ENCODE measurements at regions not wholly inside any gene's neighbourhood (a gene's known extent, or its start where the extent isn't known, plus 50 kb on each side); places are given as distances from the start of the nearest gene placed in this dataset.
"Not testable (repeated sequence)": the region's sequence is repeated elsewhere in the genome, so short reads cannot be mapped to it uniquely, and the experiment has no call there.

GRCh38 chr3:22685597-22685996 lies 517.5 kb upstream of the UBE2E2 start:
- DNase-seq (ENCODE audit: low read depth), result peak; percentile 2

- no peak for DNase-seq (ENCODE audit: low read depth)
These were observed 511.7 kb upstream of the UBE2E2 start for GRCh38 chr3:22691407-22691806.

- DNase-seq (ENCODE audit: low read depth), result no peak
These were observed 511.1 kb upstream of the UBE2E2 start for GRCh38 chr3:22691856-22692628.

GRCh38 chr3:22700876-22701275 lies 502.3 kb upstream of the UBE2E2 start:
- DNase-seq (ENCODE audit: low read depth), result no peak

- DNase-seq (ENCODE audit: low read depth), result no peak
These were observed 499.0 kb upstream of the UBE2E2 start for GRCh38 chr3:22704166-22704565.

GRCh38 chr3:22704571-22705354 lies 498.4 kb upstream of the UBE2E2 start:
- DNase-seq (ENCODE audit: low read depth), result no peak

- DNase-seq (ENCODE audit: low read depth), result not testable (repeated sequence)
These were observed 496.2 kb upstream of the UBE2E2 start for GRCh38 chr3:22706922-22707321.

- peak; percentile 63 for DNase-seq (ENCODE audit: low read depth)
These were observed 489.2 kb upstream of the UBE2E2 start for GRCh38 chr3:22713936-22714335.

- DNase-seq (ENCODE audit: low read depth), result peak; percentile 0
These were observed 488.4 kb upstream of the UBE2E2 start for GRCh38 chr3:22714749-22715148.

GRCh38 chr3:22720596-22720995 lies 482.5 kb upstream of the UBE2E2 start:
- no peak for DNase-seq (ENCODE audit: low read depth)

- no peak for DNase-seq (ENCODE audit: low read depth)
These were observed 478.7 kb upstream of the UBE2E2 start for GRCh38 chr3:22724420-22724819.

GRCh38 chr3:22728406-22728805 lies 474.7 kb upstream of the UBE2E2 start:
- DNase-seq (ENCODE audit: low read depth), result no peak

- no peak for DNase-seq (ENCODE audit: low read depth)
These were observed 473.9 kb upstream of the UBE2E2 start for GRCh38 chr3:22729212-22729611.

- peak; percentile 1 for DNase-seq (ENCODE audit: low read depth)
These were observed 473.1 kb upstream of the UBE2E2 start for GRCh38 chr3:22729981-22730380.

- no peak for DNase-seq (ENCODE audit: low read depth)
These were observed 472.4 kb upstream of the UBE2E2 start for GRCh38 chr3:22730701-22731100.

GRCh38 chr3:22731901-22732300 lies 471.2 kb upstream of the UBE2E2 start:
- DNase-seq (ENCODE audit: low read depth), result no peak

GRCh38 chr3:22732641-22733040 lies 470.5 kb upstream of the UBE2E2 start:
- DNase-seq (ENCODE audit: low read depth), result no peak

GRCh38 chr3:22734207-22734606 lies 468.9 kb upstream of the UBE2E2 start:
- no peak for DNase-seq (ENCODE audit: low read depth)

- DNase-seq (ENCODE audit: low read depth), result no peak
These were observed 468.4 kb upstream of the UBE2E2 start for GRCh38 chr3:22734756-22735155.

- no peak for DNase-seq (ENCODE audit: low read depth)
These were observed 467.8 kb upstream of the UBE2E2 start for GRCh38 chr3:22735373-22735772.

GRCh38 chr3:22743386-22743785 lies 459.7 kb upstream of the UBE2E2 start:
- DNase-seq (ENCODE audit: low read depth), result not testable (repeated sequence)

- DNase-seq (ENCODE audit: low read depth), result no peak
These were observed 457.8 kb upstream of the UBE2E2 start for GRCh38 chr3:22745321-22745720.

- no peak for DNase-seq (ENCODE audit: low read depth)
These were observed 456.9 kb upstream of the UBE2E2 start for GRCh38 chr3:22746221-22746620.

All from LHCN-M2 (cell line).